ENCODE measurements at regions not wholly inside any gene's neighbourhood (a gene's known extent, or its start where the extent isn't known, plus 50 kb on each side); places are given as distances from the start of the nearest gene placed in this dataset.

- TF ChIP-seq CTCF (IDR thresholded peaks at IDR 0.05 in 2 of 3, conservative IDR thresholded peaks at IDR 0.05 in 1 of 3; ENCODE audit: borderline replicate concordance in 1 of 3, insufficient read depth in 1 of 3, low read depth in 2 of 3, low read length in 2 of 3) (no peak), RAD21 (IDR thresholded peaks at IDR 0.05; ENCODE audit: low read depth) (no peak), SRF (IDR thresholded peaks at IDR 0.05; ENCODE audit: low read depth) (no peak), EZH2 (IDR thresholded peaks at IDR 0.05) (no peak), POLR2A (IDR thresholded peaks at IDR 0.05; ENCODE audit: borderline replicate concordance, extremely low read depth, insufficient read depth, insufficient read length) (no peak), ZNF274 (IDR thresholded peaks at IDR 0.05; ENCODE audit: low read depth, low read length) (no peak), TCF7L2 (IDR thresholded peaks at IDR 0.05; ENCODE audit: borderline replicate concordance, extremely low read depth, insufficient read depth, insufficient read length) (no peak), FOSL1 (IDR thresholded peaks at IDR 0.05; ENCODE audit: low read depth) (no peak), CBX3 (IDR thresholded peaks at IDR 0.05; ENCODE audit: low read depth) (no peak), EZH2phosphoT487 (IDR thresholded peaks at IDR 0.05; ENCODE audit: borderline replicate concordance) (no peak), POLR2AphosphoS5 (IDR thresholded peaks at IDR 0.05; ENCODE audit: low read depth, low read length) (no peak), MAX (IDR thresholded peaks at IDR 0.05) (no peak)
These were observed 129.4 kb downstream of the CCDC34 start for GRCh38 chr11:27233654-27234042.

Data from HCT116 (cell line).